HAP-1 (cell line): ENCODE measurements at regions not wholly inside any gene's neighbourhood (a gene's known extent, or its start where the extent isn't known, plus 50 kb on each side); places are given as distances from the start of the nearest gene placed in this dataset.

Experiments used
- DNase-seq, 2 experiments: peaks; one replicate each; pipeline ENCODE4 v3.0.0-alpha.2; 2016 to 2020; ENCODE audit warnings: low spot score in 2 of 2
- H3K27me3 ChIP-seq: fragments of 250-450 bp; sonication (Bioruptor Pico); 2 replicates; pipeline ENCODE4 v1.5.1; 2020; ENCODE audit warnings: low read depth, mild to moderate bottlenecking, moderate library complexity
- H3K36me3 ChIP-seq: fragments of 250-450 bp; sonication (Bioruptor Pico); replicated peaks from 2 replicates; pipeline ENCODE4 v1.5.1; 2020; ENCODE audit warnings: mild to moderate bottlenecking
- H3K4me1 ChIP-seq: fragments of 250-450 bp; sonication (Bioruptor Pico); 2 replicates; pipeline ENCODE4 v1.5.1; 2020; ENCODE audit warnings: mild to moderate bottlenecking
- H3K4me3 ChIP-seq: fragments of 250-450 bp; sonication (Bioruptor Pico); 2 replicates; pipeline ENCODE4 v1.5.1; 2020; ENCODE audit warnings: mild to moderate bottlenecking, moderate library complexity
- H3K9me3 ChIP-seq: fragments of 250-450 bp; sonication (Bioruptor Pico); 2 replicates; pipeline ENCODE4 v1.5.1; 2020; ENCODE audit warnings: mild to moderate bottlenecking, moderate library complexity
- in situ Hi-C: fragments of 300-500 bp; cut with MboI; formaldehyde crosslinking; loops from 3 replicates; pipeline ENCODE4 v1.14.3; 2020; ENCODE audit warnings: low sequenced_read_pairs, inconsistent platforms, mixed read lengths

- in situ Hi-C loops: no loop called here
- Histone ChIP-seq H3K27me3 (no peaks in the 10 kb centered on the region), H3K4me3 (no peak overlapping the region), H3K9me3 (no peaks in the 10 kb centered on the region), H3K36me3 (no peaks in the 10 kb centered on the region), H3K4me1 (peaks cover 3% of the 10 kb centered on the region)
- DNase-seq: no peak
Measured at GRCh38 chr9:79913867-79914266, 342.1 kb downstream of the TLE4 start.

- Histone ChIP-seq H3K4me1 (peaks cover 3% of the 10 kb centered on the region), H3K27me3 (no peaks in the 10 kb centered on the region), H3K36me3 (no peaks in the 10 kb centered on the region), H3K9me3 (no peaks in the 10 kb centered on the region), H3K4me3 (no peak overlapping the region)
- no peak for DNase-seq
- in situ Hi-C loops: no loop called here
Measured at GRCh38 chr9:79912318-79913070, 340.7 kb downstream of the TLE4 start.

- Histone ChIP-seq H3K4me3 (no peak overlapping the region), H3K4me1 (peaks cover 3% of the 10 kb centered on the region), H3K9me3 (no peaks in the 10 kb centered on the region), H3K36me3 (no peaks in the 10 kb centered on the region), H3K27me3 (no peaks in the 10 kb centered on the region)
- in situ Hi-C loops: no loop called here
- no peak for DNase-seq
Measured at GRCh38 chr9:79911724-79912123, 340.0 kb downstream of the TLE4 start.

- Histone ChIP-seq H3K27me3 (no peaks in the 10 kb centered on the region), H3K9me3 (no peaks in the 10 kb centered on the region), H3K36me3 (no peaks in the 10 kb centered on the region), H3K4me3 (no peak overlapping the region), H3K4me1 (peaks cover 23% of the 10 kb centered on the region)
- in situ Hi-C loops: no loop called here
- DNase-seq: peak; percentile 57 to 98
Measured at GRCh38 chr9:79902825-79903600, 331.2 kb downstream of the TLE4 start.

- H3K36me3 ChIP-seq: no peaks in the 10 kb centered on the region
- in situ Hi-C loops: no loop called here
Measured at GRCh38 chr9:79900754-79901153, 329.0 kb downstream of the TLE4 start.

GRCh38 chr9:79896390-79896980 lies 324.7 kb downstream of the TLE4 start:
- in situ Hi-C loops: no loop called here
- no peaks in the 10 kb centered on the region for H3K9me3 ChIP-seq
- no peaks in the 10 kb centered on the region for H3K36me3 ChIP-seq
- H3K4me3 ChIP-seq: no peak overlapping the region
- peaks cover 7% of the 10 kb centered on the region for H3K4me1 ChIP-seq
- peak; percentile 16 to 46 for DNase-seq
- H3K27me3 ChIP-seq: no peaks in the 10 kb centered on the region

More at GRCh38 chr9:79900754-79901153, 329.0 kb downstream of the TLE4 start:
- no peaks in the 10 kb centered on the region for H3K27me3 ChIP-seq
- no peak overlapping the region for H3K4me3 ChIP-seq
- H3K9me3 ChIP-seq: no peaks in the 10 kb centered on the region
- DNase-seq: no peak
- peaks cover 29% of the 10 kb centered on the region for H3K4me1 ChIP-seq

GRCh38 chr9:79895232-79895631 lies 323.5 kb downstream of the TLE4 start:
- Histone ChIP-seq H3K9me3 (no peaks in the 10 kb centered on the region), H3K4me3 (no peak overlapping the region), H3K36me3 (no peaks in the 10 kb centered on the region), H3K27me3 (no peaks in the 10 kb centered on the region), H3K4me1 (peaks cover 7% of the 10 kb centered on the region)
- in situ Hi-C loops: no loop called here
- no peak for DNase-seq

- in situ Hi-C loops: no loop called here
Measured at GRCh38 chr9:79889369-79889768, 317.6 kb downstream of the TLE4 start.

GRCh38 chr9:79885093-79885857 lies 313.5 kb downstream of the TLE4 start:
- in situ Hi-C loops: no loop called here

More at GRCh38 chr9:79889369-79889768, 317.6 kb downstream of the TLE4 start:
- H3K4me1 ChIP-seq: no peaks in the 10 kb centered on the region
- no peak overlapping the region for H3K4me3 ChIP-seq
- H3K27me3 ChIP-seq: 0 out of 2 replicates have a peak, but pooled peaks cover 3% of the 10 kb centered on the region
- DNase-seq: no peak
- H3K36me3 ChIP-seq: no peaks in the 10 kb centered on the region
- no peaks in the 10 kb centered on the region for H3K9me3 ChIP-seq

GRCh38 chr9:79884546-79884945 lies 312.8 kb downstream of the TLE4 start:
- no peaks in the 10 kb centered on the region for H3K9me3 ChIP-seq
- no peak for DNase-seq
- no peaks in the 10 kb centered on the region for H3K4me1 ChIP-seq
- no peaks in the 10 kb centered on the region for H3K36me3 ChIP-seq
- no peak overlapping the region for H3K4me3 ChIP-seq
- peaks cover 11% of the 10 kb centered on the region; the same call in 1 of the 2 replicates for H3K27me3 ChIP-seq
- in situ Hi-C loops: no loop called here

More at GRCh38 chr9:79885093-79885857, 313.5 kb downstream of the TLE4 start:
- no peaks in the 10 kb centered on the region for H3K9me3 ChIP-seq
- peaks cover 14% of the 10 kb centered on the region; the same call in 1 of the 2 replicates for H3K27me3 ChIP-seq
- no peaks in the 10 kb centered on the region for H3K36me3 ChIP-seq
- H3K4me1 ChIP-seq: no peaks in the 10 kb centered on the region
- no peak overlapping the region for H3K4me3 ChIP-seq
- no peak for DNase-seq

GRCh38 chr9:79883073-79883645 lies 311.4 kb downstream of the TLE4 start:
- no peak overlapping the region for H3K4me3 ChIP-seq

GRCh38 chr9:79880626-79881025 lies 308.9 kb downstream of the TLE4 start:
- Histone ChIP-seq H3K4me1 (peaks cover 6% of the 10 kb centered on the region; the same call in 1 of the 2 replicates), H3K9me3 (peaks cover 4% of the 10 kb centered on the region; the same call in 1 of the 2 replicates), H3K27me3 (peaks cover 11% of the 10 kb centered on the region; the same call in 1 of the 2 replicates), H3K36me3 (no peaks in the 10 kb centered on the region), H3K4me3 (no peak overlapping the region)
- in situ Hi-C loops: no loop called here
- DNase-seq: no peak

More at GRCh38 chr9:79883073-79883645, 311.4 kb downstream of the TLE4 start:
- no peak for DNase-seq
- in situ Hi-C loops: no loop called here
- peaks cover 11% of the 10 kb centered on the region; the same call in 1 of the 2 replicates for H3K27me3 ChIP-seq
- H3K4me1 ChIP-seq: peaks cover 6% of the 10 kb centered on the region; the same call in 1 of the 2 replicates
- H3K36me3 ChIP-seq: no peaks in the 10 kb centered on the region
- peaks cover 4% of the 10 kb centered on the region; the same call in 1 of the 2 replicates for H3K9me3 ChIP-seq
